Activated CD8-positive, alpha-beta memory T cell treated with anti-CD3 and anti-CD28 coated beads for 4 hours (primary cell): ENCODE measurements at regions not wholly inside any gene's neighbourhood (a gene's known extent, or its start where the extent isn't known, plus 50 kb on each side); places are given as distances from the start of the nearest gene placed in this dataset.

Source experiments
- DNase-seq, 2 donors: peaks; one replicate each; pipeline ENCODE4 v3.0.0-alpha.2; 2020; ENCODE audit warnings: low read depth in 2 of 2

DNA sequence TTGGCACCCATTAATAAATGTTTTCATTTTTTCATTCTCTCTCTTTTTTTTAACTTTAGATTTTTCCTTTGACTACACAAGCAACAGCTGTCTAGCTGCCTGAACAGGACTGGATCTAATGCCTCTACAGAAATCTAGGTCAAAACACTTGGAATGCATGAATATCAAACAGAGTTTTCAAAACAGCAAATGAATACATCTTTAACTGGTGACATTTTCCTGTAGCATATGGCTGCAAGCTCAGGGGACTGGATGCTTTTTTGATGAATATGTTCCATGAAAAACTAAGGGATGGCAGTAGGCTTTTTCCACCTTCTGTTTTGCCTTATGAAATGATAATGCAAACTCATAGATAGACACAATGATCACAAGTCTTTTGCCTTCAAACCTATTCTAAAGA, 661.7 kb downstream of the MCTP2 start:
- DNase-seq, result no peak

- DNase-seq, result no peak
Observed at GRCh38 chr15:94894056-94894455, 662.7 kb downstream of the MCTP2 start.

GRCh38 chr15:94909510-94909909, 678.1 kb downstream of the MCTP2 start:
- no peak for DNase-seq

DNA sequence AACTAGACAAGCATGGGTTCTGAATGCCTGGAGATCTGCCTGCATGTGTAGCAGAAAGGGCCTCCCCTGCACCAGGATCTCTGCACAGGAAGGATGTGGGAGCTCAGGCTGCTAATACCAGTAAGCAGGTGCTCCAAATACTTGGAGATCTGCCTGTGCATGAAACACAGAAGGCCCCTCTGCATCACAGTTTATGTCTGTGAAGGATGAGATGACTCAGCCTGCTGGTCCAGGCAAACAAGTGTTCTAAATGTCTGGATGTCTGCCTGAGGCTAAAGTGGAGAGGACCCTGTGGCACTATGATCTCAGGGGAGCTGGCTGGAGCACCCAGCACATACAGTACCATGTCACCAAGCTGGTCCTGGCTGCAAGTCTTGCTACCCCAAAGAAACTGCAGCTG, 678.8 kb downstream of the MCTP2 start:
- no peak for DNase-seq

DNA sequence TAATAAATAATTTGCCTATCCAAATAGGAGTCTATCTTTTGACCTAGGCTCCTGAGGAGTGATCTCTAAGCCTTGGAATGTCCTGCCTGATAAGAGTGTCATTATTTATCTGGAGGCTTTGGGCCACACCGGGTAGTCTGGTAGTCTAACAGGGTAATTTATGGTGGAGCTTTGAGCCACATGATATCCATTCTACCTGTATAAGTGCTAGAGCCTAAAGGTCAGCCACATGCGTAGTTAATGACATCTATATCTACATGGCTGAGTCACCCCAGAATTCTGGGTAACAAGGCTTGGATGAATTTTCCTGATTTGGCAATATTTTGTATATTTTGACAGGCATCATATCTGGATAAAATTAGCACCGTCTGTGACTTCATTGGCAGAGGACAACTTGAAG, 681.4 kb downstream of the MCTP2 start:
- DNase-seq, result no peak

DNA sequence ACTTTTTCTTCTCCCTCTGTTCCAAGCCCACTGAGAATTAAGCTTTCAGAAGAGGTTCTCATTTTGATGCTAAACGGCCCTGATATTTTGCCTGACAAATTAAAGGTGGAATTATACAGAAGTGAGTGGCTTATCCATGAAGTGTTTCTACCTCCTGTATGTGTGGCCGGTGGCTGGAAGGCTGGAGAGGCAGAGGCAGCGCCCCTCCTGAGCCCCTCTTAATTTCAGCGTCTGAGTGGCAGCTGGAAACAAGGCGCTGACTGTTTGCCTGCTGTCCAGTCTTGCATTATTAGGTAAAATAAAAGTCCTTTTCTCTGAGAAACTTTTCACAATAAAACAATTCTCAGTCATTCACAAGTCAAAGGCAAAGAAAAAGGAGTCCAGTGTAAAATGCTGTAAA, 685.7 kb downstream of the MCTP2 start:
- no peak for DNase-seq

DNA sequence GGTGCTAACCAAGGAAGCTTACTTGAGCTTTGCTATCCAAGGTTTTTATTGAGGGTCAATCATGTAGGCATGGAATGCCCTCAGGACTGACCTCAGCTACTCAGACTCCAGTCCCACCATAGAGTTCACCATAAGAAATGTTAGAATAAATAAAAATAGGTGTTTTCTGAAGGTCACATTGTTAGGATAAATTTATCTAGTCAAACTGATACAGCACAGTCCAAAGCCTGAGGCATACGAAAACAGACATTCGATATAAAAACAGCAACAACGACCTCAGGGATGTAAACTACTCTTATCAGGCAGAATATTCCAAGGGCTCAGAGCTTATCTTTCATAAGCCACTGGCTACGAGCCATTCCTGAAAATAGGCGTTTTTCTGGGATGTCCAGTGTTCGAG, 690.6 kb downstream of the MCTP2 start:
- no peak for DNase-seq

DNA sequence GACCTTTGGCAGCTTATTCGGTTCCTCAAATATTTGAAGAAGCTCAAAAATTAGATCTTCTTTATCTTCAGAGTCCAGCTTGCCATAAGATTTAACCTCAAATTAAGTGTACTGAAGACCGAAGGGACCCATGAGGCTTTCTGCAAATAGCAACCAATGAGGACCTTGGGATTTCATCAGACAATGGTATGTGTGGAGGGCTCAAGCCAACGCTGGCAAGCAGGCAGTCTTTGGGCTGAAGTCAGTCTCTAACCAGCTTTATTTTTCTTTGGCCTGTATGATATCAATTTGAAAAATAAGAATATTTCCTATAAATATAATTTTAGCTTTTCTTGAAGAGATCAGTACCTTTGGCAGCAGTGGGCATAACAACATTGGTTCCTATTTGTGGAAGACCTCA, 692.7 kb downstream of the MCTP2 start:
- no peak for DNase-seq

- DNase-seq, result no peak
Observed at GRCh38 chr15:94924971-94925598, 693.7 kb downstream of the MCTP2 start.

DNA sequence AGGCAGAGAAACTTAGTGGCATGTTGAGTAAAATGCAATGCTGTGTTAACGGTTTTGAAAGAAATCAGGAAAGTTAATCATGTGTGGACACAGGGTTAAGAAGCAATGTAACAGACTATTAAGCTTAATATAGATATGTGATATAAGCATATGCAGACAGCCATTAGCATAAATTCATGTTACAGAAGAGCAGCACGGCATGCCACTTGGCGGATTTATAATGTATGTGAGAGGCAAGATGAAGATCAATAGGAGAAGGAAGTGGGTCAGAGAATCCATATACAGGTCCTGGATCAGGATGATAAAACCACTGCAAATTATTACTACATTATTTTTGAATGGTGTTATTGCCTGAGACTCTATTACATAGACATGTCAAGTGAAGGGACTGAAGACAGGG, 694.3 kb downstream of the MCTP2 start:
- no peak for DNase-seq

DNA sequence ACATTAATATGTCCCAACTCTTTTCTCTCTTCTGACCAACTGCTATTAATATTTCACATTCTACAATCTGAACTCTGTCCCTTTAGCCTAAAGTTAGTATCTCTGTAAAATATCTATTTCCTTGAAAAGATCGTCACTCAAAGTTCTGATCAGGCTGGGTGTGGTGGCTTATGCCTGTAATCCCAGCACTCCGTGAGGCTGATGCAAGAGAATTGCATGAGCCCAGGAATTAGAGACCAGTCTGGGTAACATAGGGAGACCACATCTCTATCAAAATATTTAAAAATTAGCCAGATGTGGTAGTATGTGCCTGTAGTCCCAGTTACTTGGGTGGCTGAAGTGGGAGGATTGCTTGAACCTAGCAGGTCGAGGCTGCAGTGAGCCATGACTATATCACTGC, 695.6 kb downstream of the MCTP2 start:
- no peak for DNase-seq

- DNase-seq, result no peak
Observed at GRCh38 chr15:94929282-94929681, 697.9 kb downstream of the MCTP2 start.

GRCh38 chr15:94930441-94930840, 699.1 kb downstream of the MCTP2 start:
- DNase-seq, result no peak

DNA sequence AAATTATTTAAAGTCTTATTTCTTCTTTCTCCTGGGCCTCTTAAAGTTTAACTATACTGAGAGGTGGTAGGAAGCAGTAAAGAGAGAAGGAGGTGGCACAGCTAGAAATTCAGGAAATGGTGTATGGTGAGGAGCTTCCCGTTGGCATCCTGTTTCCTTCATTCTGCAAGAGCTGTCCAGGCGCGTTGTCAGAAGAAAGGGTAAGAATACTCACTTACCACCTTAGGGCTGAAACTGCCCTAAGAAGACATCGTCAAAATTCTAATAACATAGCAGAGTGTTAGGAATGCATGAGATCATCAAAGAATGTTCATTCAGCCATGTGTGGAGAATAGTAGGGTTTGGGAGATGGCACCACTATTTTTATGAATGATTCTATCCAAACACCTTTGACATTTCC, 699.6 kb downstream of the MCTP2 start:
- no peak for DNase-seq

GRCh38 chr15:94934440-94934839, 703.1 kb downstream of the MCTP2 start:
- no peak for DNase-seq

DNA sequence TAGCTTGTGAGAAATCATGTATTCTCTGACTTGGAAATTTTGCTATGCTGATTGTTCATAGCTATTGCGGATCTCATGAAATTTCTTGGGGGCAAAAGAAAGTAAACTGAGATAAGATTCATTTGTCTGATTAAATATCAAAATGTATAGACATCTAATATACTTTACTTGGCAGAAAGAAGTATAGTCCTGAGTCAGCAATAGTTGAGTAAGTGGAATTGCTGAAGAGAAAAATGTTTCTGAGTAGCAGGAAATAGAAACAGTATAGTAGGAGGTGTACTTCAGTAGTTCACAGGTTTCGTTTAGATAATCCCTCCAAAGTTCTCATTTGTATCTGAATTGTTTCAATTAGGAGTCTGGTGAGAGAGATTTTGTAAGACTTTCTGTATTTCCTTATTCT, 705.9 kb downstream of the MCTP2 start:
- DNase-seq, result no peak

DNA sequence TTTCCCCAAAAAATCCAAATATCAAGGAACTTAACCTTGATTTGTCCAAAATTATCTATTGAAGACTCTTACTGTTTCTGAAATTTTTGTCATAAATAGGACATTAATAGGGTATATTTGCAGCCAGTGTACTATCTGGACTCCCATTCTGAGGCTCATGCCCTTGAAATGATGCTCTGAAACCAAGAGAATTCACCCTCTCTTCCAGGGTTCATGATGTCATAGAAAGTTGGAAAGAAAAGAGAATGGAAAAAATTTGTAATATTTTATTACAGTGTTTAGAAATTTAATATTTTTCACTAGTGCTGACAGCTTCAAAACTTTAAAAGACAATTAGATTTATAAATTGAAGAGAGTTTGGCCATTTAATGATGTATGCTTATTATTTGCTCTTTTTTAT, 712.5 kb downstream of the MCTP2 start:
- DNase-seq, result no peak

- DNase-seq, result no peak
Observed at GRCh38 chr15:94951538-94951937, 720.2 kb downstream of the MCTP2 start.

DNA sequence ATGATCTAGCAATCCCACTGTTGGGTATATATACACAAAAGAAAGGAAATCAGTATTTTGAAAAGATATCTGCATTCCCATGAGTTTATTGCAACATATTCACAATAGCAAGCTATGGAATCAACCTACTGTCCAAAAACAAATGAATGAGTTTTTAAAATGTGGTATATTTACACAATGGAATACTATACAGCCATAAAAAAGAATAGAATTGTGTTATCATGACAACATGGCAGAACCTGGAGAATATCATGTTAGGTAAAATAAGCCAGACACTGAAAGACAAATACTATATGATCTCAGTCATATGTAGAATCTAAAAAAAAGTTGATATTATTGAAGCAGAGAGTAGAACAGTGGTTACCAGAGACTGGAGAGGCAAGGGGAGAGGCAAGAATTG, 732.6 kb downstream of the MCTP2 start:
- DNase-seq, result no peak

- DNase-seq, result no peak
Observed at GRCh38 chr15:94965593-94965992, 734.2 kb downstream of the MCTP2 start.

DNA sequence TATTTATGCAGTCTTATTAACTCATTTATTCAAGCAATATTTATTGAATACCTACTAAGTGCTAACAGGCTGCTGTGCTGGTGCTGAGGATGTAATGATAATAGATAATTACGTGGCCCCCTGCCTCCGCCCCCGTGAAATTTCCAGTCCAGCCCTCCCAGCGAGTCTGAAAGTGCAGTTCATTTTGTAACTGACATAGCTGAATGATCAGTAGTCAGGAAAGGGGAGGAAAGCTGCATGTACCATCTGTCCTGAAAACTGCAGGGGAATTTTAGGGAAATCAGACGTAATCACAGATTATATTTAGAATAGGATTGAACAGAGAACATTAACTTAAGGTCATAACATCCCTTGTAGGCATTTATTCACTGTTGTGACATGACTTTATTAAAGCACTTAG, 736.8 kb downstream of the MCTP2 start:
- DNase-seq, result no peak

GRCh38 chr15:94970096-94970495, 738.7 kb downstream of the MCTP2 start:
- DNase-seq, result no peak

- no peak for DNase-seq
Observed at GRCh38 chr15:94970802-94971201, 739.4 kb downstream of the MCTP2 start.

DNA sequence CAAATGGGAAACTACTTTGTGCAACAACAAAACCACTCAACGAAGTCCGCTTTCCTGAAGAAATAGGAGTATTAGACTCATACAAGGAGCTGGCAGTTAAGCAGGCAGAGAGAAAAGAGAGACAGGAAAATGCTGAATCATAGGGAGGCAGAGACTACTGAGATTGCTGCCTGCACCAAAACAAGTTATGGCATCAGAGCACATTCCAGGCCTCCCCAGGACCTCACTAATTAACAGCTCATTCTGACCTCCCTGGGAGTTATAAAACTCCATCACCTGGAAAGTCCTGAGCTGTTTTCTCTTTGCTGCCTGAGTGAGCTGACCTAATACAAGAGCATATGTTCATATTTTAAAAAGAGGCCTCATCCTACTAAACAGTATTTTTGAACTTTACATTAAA, 741.0 kb downstream of the MCTP2 start:
- no peak for DNase-seq

- DNase-seq, result no peak
Observed at GRCh38 chr15:94987085-94987484, 755.7 kb downstream of the MCTP2 start.
